ENCODE measurements at regions not wholly inside any gene's neighbourhood (a gene's known extent, or its start where the extent isn't known, plus 50 kb on each side); places are given as distances from the start of the nearest gene placed in this dataset.

DNA sequence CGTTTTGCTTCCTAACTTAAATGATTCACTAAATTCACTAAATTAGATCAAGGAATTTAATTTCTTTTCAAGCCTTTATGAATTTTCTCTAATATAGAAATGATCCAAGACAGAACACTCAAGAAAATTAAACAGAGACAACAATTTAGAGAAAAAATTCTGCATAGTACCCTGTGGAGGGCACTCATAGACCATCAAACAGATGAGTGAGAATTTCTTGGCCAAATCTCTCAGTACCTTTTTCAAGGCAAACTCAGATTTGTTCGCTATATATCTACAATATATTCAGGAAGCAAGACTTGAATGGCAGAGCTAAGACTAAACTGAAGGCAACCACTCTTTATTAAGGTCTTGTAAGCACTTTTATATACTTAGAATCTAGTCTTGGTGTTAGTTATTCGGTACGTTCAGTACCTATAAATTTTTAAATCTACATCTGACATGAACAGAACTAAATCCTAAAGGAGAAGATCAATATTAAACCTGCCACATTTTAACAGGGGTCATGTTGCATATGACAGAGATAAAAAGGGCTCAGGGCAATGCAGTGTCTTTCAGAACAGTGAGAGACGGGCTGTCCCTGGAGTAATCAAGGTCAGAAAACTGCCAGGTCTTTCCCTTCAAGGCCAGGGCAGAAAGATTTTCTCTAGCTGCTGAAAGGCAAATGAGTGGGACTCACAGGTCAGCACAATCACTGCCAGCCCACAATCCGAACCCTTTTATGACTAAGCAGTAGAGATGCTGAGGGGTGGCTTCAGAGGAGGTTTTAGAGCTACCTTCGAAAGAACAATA is 118.8 kb upstream of the TMPRSS15 start:
- no peak overlapping the region for H3K4me3 ChIP-seq (replicated peaks in 1 of 3; ENCODE audit: insufficient read depth in 1 of 3, low read depth in 1 of 3, low read length in 3 of 3)
- ChIA-PET POLR2A (no interaction called here), CTCF (interaction anchor here (1.1 kb wide), 1 partner anchor 1518 kb away, joined by 4 read pairs; no protein-coding TSS in a partner anchor)
- dilution Hi-C loops (cut with MboI; ENCODE audit: extremely low pct_ligation_motif_present, low sequenced_read_pairs) (no loop called here), intact Hi-C loops (cut with micrococcal nuclease) (loop anchor here (2.0 to 10.0 kb wide), 2 partner anchors 192 to 278 kb away; no protein-coding TSS in a partner anchor)
- H3K9me3 ChIP-seq (replicated peaks; ENCODE audit: control insufficient read depth, insufficient read depth, low read length), result no peaks in the 10 kb centered on the region
- H3K9me1 ChIP-seq (replicated peaks; ENCODE audit: control insufficient read depth, extremely low read depth, insufficient read depth, low read length), result no peaks in the 10 kb centered on the region
- H3K27me3 ChIP-seq (ENCODE audit: control insufficient read depth in 2 of 2, insufficient read depth in 2 of 2, low read length in 2 of 2), result no peaks in the 10 kb centered on the region
- no peak overlapping the region for H3K9ac ChIP-seq (replicated peaks; ENCODE audit: extremely low read depth, insufficient read depth, low read length)
- H3K79me2 ChIP-seq (ENCODE audit: control insufficient read depth, insufficient read depth, low read length), result no peaks in the 10 kb centered on the region
- no peak overlapping the region for H3K27ac ChIP-seq (ENCODE audit: insufficient read depth, low read depth, low read length)
- no peaks in the 10 kb centered on the region for H3K4me1 ChIP-seq (ENCODE audit: control insufficient read depth, extremely low read depth, insufficient read depth, low read length)
- H3K4me2 ChIP-seq (ENCODE audit: insufficient read depth, low read length), result no peak overlapping the region
- no TSS peak for BruUV-seq (replicated peaks)
- H3K36me3 ChIP-seq (ENCODE audit: control insufficient read depth in 2 of 2, extremely low read depth in 1 of 2, insufficient read depth in 2 of 2, low read length in 2 of 2), result no peaks in the 10 kb centered on the region
- FAIRE-seq, result no peak
- no peak overlapping the region for H2AFZ ChIP-seq (ENCODE audit: low read depth, low read length)
- TF ChIP-seq EZH2 (IDR thresholded peaks at IDR 0.05; ENCODE audit: borderline replicate concordance, low read depth, low read length, severe bottlenecking), result no peak
- TF ChIP-seq, protein P1, sequence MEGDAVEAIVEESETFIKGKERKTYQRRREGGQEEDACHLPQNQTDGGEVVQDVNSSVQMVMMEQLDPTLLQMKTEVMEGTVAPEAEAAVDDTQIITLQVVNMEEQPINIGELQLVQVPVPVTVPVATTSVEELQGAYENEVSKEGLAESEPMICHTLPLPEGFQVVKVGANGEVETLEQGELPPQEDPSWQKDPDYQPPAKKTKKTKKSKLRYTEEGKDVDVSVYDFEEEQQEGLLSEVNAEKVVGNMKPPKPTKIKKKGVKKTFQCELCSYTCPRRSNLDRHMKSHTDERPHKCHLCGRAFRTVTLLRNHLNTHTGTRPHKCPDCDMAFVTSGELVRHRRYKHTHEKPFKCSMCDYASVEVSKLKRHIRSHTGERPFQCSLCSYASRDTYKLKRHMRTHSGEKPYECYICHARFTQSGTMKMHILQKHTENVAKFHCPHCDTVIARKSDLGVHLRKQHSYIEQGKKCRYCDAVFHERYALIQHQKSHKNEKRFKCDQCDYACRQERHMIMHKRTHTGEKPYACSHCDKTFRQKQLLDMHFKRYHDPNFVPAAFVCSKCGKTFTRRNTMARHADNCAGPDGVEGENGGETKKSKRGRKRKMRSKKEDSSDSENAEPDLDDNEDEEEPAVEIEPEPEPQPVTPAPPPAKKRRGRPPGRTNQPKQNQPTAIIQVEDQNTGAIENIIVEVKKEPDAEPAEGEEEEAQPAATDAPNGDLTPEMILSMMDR (IDR thresholded peaks at IDR 0.05; ENCODE audit: extremely low read depth in 1 of 2, insufficient read depth in 1 of 2, low read depth in 1 of 2, low read length in 2 of 2), result peak in 1 of 2 donors; percentile 8
- DNase-seq (ENCODE audit: low read depth, low spot score), result peak; percentile 26
- no peaks in the 10 kb centered on the region for H4K20me1 ChIP-seq (replicated peaks; ENCODE audit: control insufficient read depth, extremely low read depth, insufficient read depth, low read length)

Data from endothelial cell of umbilical vein (primary cell).